Calu3 (cell line): ENCODE measurements at regions not wholly inside any gene's neighbourhood (a gene's known extent, or its start where the extent isn't known, plus 50 kb on each side); places are given as distances from the start of the nearest gene placed in this dataset.

Source experiments
- BruUV-seq: library from RNA; stranded (reverse); fragments of 400-500 nt; replicated peaks from 2 replicates; lab custom pipeline; 2021; lab: Mats Ljungman, UMichigan
- CTCF ChIA-PET: fragments of 300-600 bp; sonication (Branson Sonifier 250); formaldehyde crosslinking; loops from one replicate; lab custom pipeline; 2022; ENCODE audit warnings: antibody characterized with exemption; lab: Charles Lee
- DNase-seq: peaks from one replicate; pipeline ENCODE4 v3.0.0; 2022
- H3K27ac Mint-ChIP-seq: one replicate; pipeline ENCODE4 v1.8.0; 2022; ENCODE audit warnings: mixed read lengths; ENCODE audit not compliant: unreplicated experiment
- H3K27me3 Mint-ChIP-seq: one replicate; pipeline ENCODE4 v1.8.0; 2022; ENCODE audit warnings: mixed read lengths; ENCODE audit not compliant: unreplicated experiment
- H3K36me3 Mint-ChIP-seq: one replicate; pipeline ENCODE4 v1.8.0; 2022; ENCODE audit warnings: mild to moderate bottlenecking, moderate library complexity, mixed read lengths; ENCODE audit not compliant: insufficient read depth, unreplicated experiment
- H3K4me1 Mint-ChIP-seq: one replicate; pipeline ENCODE4 v1.8.0; 2022; ENCODE audit warnings: mild to moderate bottlenecking, low read depth, mixed read lengths; ENCODE audit not compliant: unreplicated experiment
- H3K4me3 Mint-ChIP-seq: one replicate; pipeline ENCODE4 v1.8.0; 2022; ENCODE audit warnings: mild to moderate bottlenecking, low read depth, moderate library complexity, mixed read lengths; ENCODE audit not compliant: unreplicated experiment
- H3K9me3 Mint-ChIP-seq: one replicate; pipeline ENCODE4 v1.8.0; 2022; ENCODE audit warnings: low read depth, mixed read lengths; ENCODE audit not compliant: unreplicated experiment
- CTCF ChIP-seq: fragments of 200-600 bp; IDR thresholded peaks from one replicate; pipeline ENCODE4 v1.8.0; 2022; ENCODE audit warnings: antibody characterized with exemption; ENCODE audit not compliant: unreplicated experiment
- intact Hi-C: fragments of 100-400 bp; cut with micrococcal nuclease; formaldehyde crosslinking; loops from one replicate; pipeline ENCODE4 v1.10.0; 2022; ENCODE audit not compliant: unreplicated experiment

DNA sequence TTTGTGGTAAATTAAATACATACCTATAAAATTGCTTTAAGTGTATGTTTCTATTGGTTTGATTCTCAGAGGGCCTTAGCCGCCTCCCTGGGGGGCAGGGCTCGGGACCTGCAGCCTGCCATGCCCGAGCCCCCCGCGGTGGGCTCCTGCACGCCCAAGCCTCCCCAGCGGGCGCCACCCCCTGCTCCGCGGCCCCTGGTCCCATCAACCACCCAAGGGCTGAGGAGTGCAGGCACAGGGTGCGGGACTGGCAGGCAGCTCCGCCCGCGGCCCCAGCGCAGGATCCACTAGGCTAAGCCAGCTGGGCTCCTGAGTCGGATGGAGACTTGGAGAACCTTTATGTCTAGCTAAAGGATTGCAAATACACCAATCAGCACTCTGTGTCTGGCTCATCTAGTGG is 108.3 kb upstream of the INPP4B start:
- H3K9me3 Mint-ChIP-seq = no peaks in the 10 kb centered on the region
- intact Hi-C loops = no loop called here
- H3K27me3 Mint-ChIP-seq = no peaks in the 10 kb centered on the region
- DNase-seq = no peak
- BruUV-seq = no TSS peak
- no peak overlapping the region for H3K4me3 Mint-ChIP-seq
- no peak for TF ChIP-seq CTCF
- no peaks in the 10 kb centered on the region for H3K4me1 Mint-ChIP-seq
- CTCF ChIA-PET = no interaction called here
- no peak overlapping the region for H3K27ac Mint-ChIP-seq
- no peaks in the 10 kb centered on the region for H3K36me3 Mint-ChIP-seq

DNA sequence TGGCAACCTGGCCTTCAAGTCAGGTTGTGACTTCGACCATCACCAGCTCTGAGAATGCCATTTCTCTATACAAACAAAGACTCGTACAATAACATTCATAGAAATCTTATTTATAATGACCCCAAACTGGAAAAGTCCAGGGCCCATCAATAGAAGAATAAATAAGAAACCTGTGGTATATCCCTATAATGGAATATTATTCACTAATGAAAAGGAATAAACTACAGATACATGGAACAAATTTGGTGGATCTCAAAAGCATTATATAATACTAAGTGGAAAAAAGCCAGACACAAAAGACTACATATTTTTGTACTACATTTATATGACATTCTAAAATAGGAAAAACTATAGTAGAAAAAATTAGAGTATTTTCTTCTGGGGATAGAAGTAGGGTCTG is 109.4 kb upstream of the INPP4B start:
- CTCF ChIA-PET = no interaction called here

DNA sequence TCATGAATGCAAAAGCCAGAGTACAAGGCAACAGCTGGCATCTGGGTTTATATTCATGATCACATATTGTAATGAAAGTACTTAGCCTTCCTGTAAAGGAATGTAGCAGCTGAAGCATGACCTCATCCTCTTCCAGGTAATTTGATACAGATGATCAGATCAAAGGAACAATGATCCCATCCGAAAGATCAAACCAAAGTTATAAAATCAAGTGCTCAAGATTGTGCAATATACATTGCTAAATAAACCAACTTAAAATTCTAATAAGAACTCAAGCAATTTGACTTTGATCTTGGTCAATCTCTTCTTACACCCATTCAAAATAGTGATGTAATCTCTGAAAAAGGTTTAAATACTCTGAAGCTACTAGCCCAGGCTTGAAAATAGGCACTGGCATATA is 113.1 kb upstream of the INPP4B start:
- no peaks in the 10 kb centered on the region for H3K9me3 Mint-ChIP-seq

More for the DNA sequence above, 109.4 kb upstream of the INPP4B start:
- no peaks in the 10 kb centered on the region for H3K36me3 Mint-ChIP-seq
- no peak for TF ChIP-seq CTCF
- no peaks in the 10 kb centered on the region for H3K27me3 Mint-ChIP-seq
- BruUV-seq = no TSS peak
- no peaks in the 10 kb centered on the region for H3K4me1 Mint-ChIP-seq
- intact Hi-C loops = no loop called here
- no peaks in the 10 kb centered on the region for H3K9me3 Mint-ChIP-seq
- H3K27ac Mint-ChIP-seq = no peak overlapping the region
- no peak for DNase-seq
- no peak overlapping the region for H3K4me3 Mint-ChIP-seq

GRCh38 chr4:142960126-142960525 is 114.0 kb upstream of the INPP4B start:
- H3K9me3 Mint-ChIP-seq = no peaks in the 10 kb centered on the region
- intact Hi-C loops = no loop called here
- no peak overlapping the region for H3K27ac Mint-ChIP-seq
- no peak overlapping the region for H3K4me3 Mint-ChIP-seq
- H3K4me1 Mint-ChIP-seq = no peaks in the 10 kb centered on the region
- no peak for TF ChIP-seq CTCF
- H3K36me3 Mint-ChIP-seq = no peaks in the 10 kb centered on the region
- H3K27me3 Mint-ChIP-seq = no peaks in the 10 kb centered on the region
- CTCF ChIA-PET = no interaction called here
- DNase-seq = no peak
- BruUV-seq = no TSS peak

More for the DNA sequence above, 113.1 kb upstream of the INPP4B start:
- intact Hi-C loops = no loop called here
- TF ChIP-seq CTCF = no peak
- BruUV-seq = no TSS peak
- Mint-ChIP-seq H3K27me3 (no peaks in the 10 kb centered on the region), H3K4me1 (no peaks in the 10 kb centered on the region), H3K27ac (no peak overlapping the region), H3K4me3 (no peak overlapping the region), H3K36me3 (no peaks in the 10 kb centered on the region)
- CTCF ChIA-PET = no interaction called here
- DNase-seq = no peak
